DND-41 (cell line): ENCODE measurements at regions not wholly inside any gene's neighbourhood (a gene's known extent, or its start where the extent isn't known, plus 50 kb on each side); places are given as distances from the start of the nearest gene placed in this dataset.

Experiments
- ATAC-seq: fragments of 200-7000 bp; cut with Tn5 transposase; 3 replicates; pipeline ENCODE4 v1.9.1; 2021; ENCODE audit warnings: low read depth; ENCODE audit not compliant: insufficient read depth
- DNase-seq: peaks from one replicate; pipeline ENCODE4 v3.0.0-alpha.2; 2020
- H2AFZ ChIP-seq: 2 replicates; pipeline ENCODE4 v1.6.0; 2012; ENCODE audit warnings: low read depth, low read length
- H3K27ac ChIP-seq: 2 replicates; pipeline ENCODE4 v1.5.1; 2012; ENCODE audit warnings: low read length, inconsistent platforms
- H3K27me3 ChIP-seq: fragments of 200-600 bp; sonication (generic); 2 replicates; pipeline ENCODE4 v1.6.0; 2012; ENCODE audit warnings: low read length, mild to moderate bottlenecking, inconsistent platforms; ENCODE audit not compliant: insufficient read depth, poor library complexity
- H3K36me3 ChIP-seq: 2 replicates; pipeline ENCODE4 v1.5.1; 2012; ENCODE audit warnings: low read length, inconsistent platforms; ENCODE audit not compliant: insufficient read depth
- H3K4me1 ChIP-seq: 2 replicates; pipeline ENCODE4 v1.5.1; 2012; ENCODE audit warnings: mild to moderate bottlenecking, low read length; ENCODE audit not compliant: insufficient read depth
- H3K4me2 ChIP-seq: 2 replicates; pipeline ENCODE4 v1.6.0; 2012; ENCODE audit warnings: mild to moderate bottlenecking, moderate library complexity, low read length, inconsistent platforms; ENCODE audit not compliant: insufficient read depth
- H3K4me3 ChIP-seq, 2 experiments: fragments of 200-600 bp in 1 of 2; shearing (Covaris generic) in 1 of 2; 2 replicates each; pipeline ENCODE4 v1.5.1; 2012 to 2016; ENCODE audit warnings: inconsistent platforms in 2 of 2, low read length in 2 of 2, mild to moderate bottlenecking in 2 of 2, low read depth in 1 of 2, moderate library complexity in 1 of 2
- H3K79me2 ChIP-seq: 2 replicates; pipeline ENCODE4 v1.6.0; 2012; ENCODE audit warnings: low read length, inconsistent platforms; ENCODE audit not compliant: insufficient read depth
- H3K9ac ChIP-seq: 2 replicates; pipeline ENCODE4 v1.6.0; 2012; ENCODE audit warnings: low read depth, mild to moderate bottlenecking, inconsistent platforms, low read length, moderate library complexity
- H3K9me3 ChIP-seq: 2 replicates; pipeline ENCODE4 v1.5.1; 2012; ENCODE audit warnings: low read length, moderate library complexity, mild to moderate bottlenecking, inconsistent platforms; ENCODE audit not compliant: insufficient read depth, severe bottlenecking
- H4K20me1 ChIP-seq: 2 replicates; pipeline ENCODE4 v1.6.0; 2012; ENCODE audit warnings: low read length; ENCODE audit not compliant: insufficient read depth
- CTCF ChIP-seq: IDR thresholded peaks from 2 replicates; pipeline ENCODE4 v1.5.1; 2012; ENCODE audit warnings: borderline replicate concordance, low read length, moderate library complexity, mild to moderate bottlenecking; ENCODE audit not compliant: poor library complexity, severe bottlenecking; ENCODE audit errors: extremely low read depth
- EZH2 ChIP-seq: IDR thresholded peaks from 3 replicates; pipeline ENCODE4 v1.6.1; 2012; ENCODE audit warnings: borderline replicate concordance, low read depth, mild to moderate bottlenecking, moderate library complexity, low read length, inconsistent platforms; ENCODE audit not compliant: severe bottlenecking

- Histone ChIP-seq H3K79me2 (no peaks in the 10 kb centered on the region), H3K36me3 (no peaks in the 10 kb centered on the region), H2AFZ (no peak overlapping the region), H4K20me1 (no peaks in the 10 kb centered on the region), H3K4me1 (no peaks in the 10 kb centered on the region), H3K4me2 (no peak overlapping the region), H3K9ac (no peak overlapping the region), H3K9me3 (no peaks in the 10 kb centered on the region), H3K27me3 (no peaks in the 10 kb centered on the region), H3K27ac (no peak overlapping the region), H3K4me3 (no peak overlapping the region)
- TF ChIP-seq EZH2 (no peak), CTCF (no peak)
- DNase-seq = no peak
- no peak for ATAC-seq
Observed at GRCh38 chr2:7467782-7468447, 550.7 kb downstream of the RNF144A start.

- no peaks in the 10 kb centered on the region for H3K27me3 ChIP-seq
- no peak overlapping the region for H3K4me2 ChIP-seq
- H3K9me3 ChIP-seq = no peaks in the 10 kb centered on the region
- no peak overlapping the region for H3K9ac ChIP-seq
- H2AFZ ChIP-seq = no peak overlapping the region
- DNase-seq (no peak), ATAC-seq (no peak)
- TF ChIP-seq EZH2 (no peak), CTCF (no peak)
- no peaks in the 10 kb centered on the region for H3K79me2 ChIP-seq
- no peaks in the 10 kb centered on the region for H3K4me1 ChIP-seq
- H3K27ac ChIP-seq = no peak overlapping the region
- H3K4me3 ChIP-seq = no peak overlapping the region
- H4K20me1 ChIP-seq = no peaks in the 10 kb centered on the region
- no peaks in the 10 kb centered on the region for H3K36me3 ChIP-seq
Observed at GRCh38 chr2:7468448-7468828, 551.2 kb downstream of the RNF144A start.

GRCh38 chr2:7468955-7469354 lies 551.7 kb downstream of the RNF144A start:
- H2AFZ ChIP-seq = no peak overlapping the region
- H3K27ac ChIP-seq = no peak overlapping the region
- no peaks in the 10 kb centered on the region for H3K27me3 ChIP-seq
- no peak overlapping the region for H3K4me2 ChIP-seq
- H3K79me2 ChIP-seq = no peaks in the 10 kb centered on the region
- H3K36me3 ChIP-seq = no peaks in the 10 kb centered on the region
- DNase-seq = no peak
- no peaks in the 10 kb centered on the region for H4K20me1 ChIP-seq
- no peaks in the 10 kb centered on the region for H3K9me3 ChIP-seq
- no peak for ATAC-seq
- no peak overlapping the region for H3K4me3 ChIP-seq
- no peak for TF ChIP-seq EZH2
- TF ChIP-seq CTCF = no peak
- no peaks in the 10 kb centered on the region for H3K4me1 ChIP-seq
- no peak overlapping the region for H3K9ac ChIP-seq
